ENCODE measurements at regions not wholly inside any gene's neighbourhood (a gene's known extent, or its start where the extent isn't known, plus 50 kb on each side); places are given as distances from the start of the nearest gene placed in this dataset.

DNA sequence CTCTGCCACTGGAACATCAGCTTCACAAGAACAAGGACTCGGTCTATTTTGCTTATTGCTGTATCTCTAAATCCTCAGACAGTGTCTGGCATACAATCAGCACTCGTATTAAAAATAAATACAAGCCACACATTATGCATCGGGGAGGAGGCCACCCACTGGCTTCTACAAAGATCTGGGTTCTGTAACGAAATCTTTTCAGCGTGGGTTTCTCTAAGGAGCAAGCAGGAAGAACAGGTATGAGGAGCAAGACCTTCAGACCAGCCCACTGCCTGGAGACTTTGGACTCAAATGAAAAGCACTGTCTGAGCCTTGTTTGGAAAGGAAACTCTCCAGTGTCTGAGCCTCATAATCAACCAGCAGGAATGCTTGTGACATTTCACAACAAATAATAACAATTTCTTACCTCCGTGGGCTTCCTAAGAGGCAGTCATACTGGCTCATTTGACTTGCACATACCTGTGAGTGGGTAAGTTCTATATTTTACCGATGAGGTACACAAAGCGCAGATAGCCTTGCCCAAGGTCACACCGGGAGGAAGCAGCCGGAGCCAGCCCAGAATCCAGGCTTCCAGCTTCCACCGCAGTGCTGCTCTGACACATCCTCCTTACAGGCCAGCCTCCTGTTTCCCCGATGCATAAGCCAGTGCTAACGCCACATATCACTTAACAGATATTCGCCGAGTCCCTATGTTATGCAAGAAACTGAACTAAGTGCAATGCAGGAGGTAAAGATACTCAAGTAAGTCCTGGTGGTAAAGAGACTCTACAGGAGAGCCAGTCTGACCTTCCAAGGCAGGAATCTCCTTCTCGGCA, 118.6 kb upstream of the TNRC6C start:
- TF ChIP-seq, protein P1, sequence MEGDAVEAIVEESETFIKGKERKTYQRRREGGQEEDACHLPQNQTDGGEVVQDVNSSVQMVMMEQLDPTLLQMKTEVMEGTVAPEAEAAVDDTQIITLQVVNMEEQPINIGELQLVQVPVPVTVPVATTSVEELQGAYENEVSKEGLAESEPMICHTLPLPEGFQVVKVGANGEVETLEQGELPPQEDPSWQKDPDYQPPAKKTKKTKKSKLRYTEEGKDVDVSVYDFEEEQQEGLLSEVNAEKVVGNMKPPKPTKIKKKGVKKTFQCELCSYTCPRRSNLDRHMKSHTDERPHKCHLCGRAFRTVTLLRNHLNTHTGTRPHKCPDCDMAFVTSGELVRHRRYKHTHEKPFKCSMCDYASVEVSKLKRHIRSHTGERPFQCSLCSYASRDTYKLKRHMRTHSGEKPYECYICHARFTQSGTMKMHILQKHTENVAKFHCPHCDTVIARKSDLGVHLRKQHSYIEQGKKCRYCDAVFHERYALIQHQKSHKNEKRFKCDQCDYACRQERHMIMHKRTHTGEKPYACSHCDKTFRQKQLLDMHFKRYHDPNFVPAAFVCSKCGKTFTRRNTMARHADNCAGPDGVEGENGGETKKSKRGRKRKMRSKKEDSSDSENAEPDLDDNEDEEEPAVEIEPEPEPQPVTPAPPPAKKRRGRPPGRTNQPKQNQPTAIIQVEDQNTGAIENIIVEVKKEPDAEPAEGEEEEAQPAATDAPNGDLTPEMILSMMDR (conservative IDR thresholded peaks at IDR 0.05): no peak
- TF ChIP-seq ZFX (IDR thresholded peaks at IDR 0.05): no peak

Data from C4-2B (cell line).